ENCODE measurements at regions not wholly inside any gene's neighbourhood (a gene's known extent, or its start where the extent isn't known, plus 50 kb on each side); places are given as distances from the start of the nearest gene placed in this dataset.

DNA sequence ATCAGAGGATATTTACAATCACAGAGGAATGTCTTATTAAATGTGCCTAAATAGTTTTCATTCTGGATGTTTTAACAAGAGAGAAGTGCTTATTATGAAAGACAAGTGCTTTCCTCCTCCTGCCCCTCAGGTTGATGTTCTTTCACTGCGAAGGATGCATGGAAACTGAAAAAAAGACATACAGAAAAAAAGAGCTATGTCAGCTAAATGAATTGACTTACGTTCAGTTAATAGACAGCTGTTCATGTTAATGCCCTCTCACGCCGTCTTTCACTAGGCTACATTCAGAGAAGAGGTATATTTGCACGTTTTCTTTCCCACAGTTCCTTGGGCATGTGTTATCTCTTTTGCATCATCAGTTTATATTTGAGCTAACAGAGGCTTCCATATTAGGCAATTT lies 821.8 kb upstream of the PCDH9 start:
- H3K4me3 ChIP-seq (replicated peaks; ENCODE audit: insufficient read depth, low read length), result no peak overlapping the region
- no peak for DNase-seq (ENCODE audit: low read depth in 1 of 2, low spot score in 1 of 2)
- TF ChIP-seq SPI1 (IDR thresholded peaks at IDR 0.05; ENCODE audit: borderline replicate concordance, low read depth), result no peak
- no peak for TF ChIP-seq GABPA (IDR thresholded peaks at IDR 0.05; ENCODE audit: low read depth)
- no peak for TF ChIP-seq REST (IDR thresholded peaks at IDR 0.05; ENCODE audit: insufficient replicate concordance, low read depth)
- TF ChIP-seq, protein P1, sequence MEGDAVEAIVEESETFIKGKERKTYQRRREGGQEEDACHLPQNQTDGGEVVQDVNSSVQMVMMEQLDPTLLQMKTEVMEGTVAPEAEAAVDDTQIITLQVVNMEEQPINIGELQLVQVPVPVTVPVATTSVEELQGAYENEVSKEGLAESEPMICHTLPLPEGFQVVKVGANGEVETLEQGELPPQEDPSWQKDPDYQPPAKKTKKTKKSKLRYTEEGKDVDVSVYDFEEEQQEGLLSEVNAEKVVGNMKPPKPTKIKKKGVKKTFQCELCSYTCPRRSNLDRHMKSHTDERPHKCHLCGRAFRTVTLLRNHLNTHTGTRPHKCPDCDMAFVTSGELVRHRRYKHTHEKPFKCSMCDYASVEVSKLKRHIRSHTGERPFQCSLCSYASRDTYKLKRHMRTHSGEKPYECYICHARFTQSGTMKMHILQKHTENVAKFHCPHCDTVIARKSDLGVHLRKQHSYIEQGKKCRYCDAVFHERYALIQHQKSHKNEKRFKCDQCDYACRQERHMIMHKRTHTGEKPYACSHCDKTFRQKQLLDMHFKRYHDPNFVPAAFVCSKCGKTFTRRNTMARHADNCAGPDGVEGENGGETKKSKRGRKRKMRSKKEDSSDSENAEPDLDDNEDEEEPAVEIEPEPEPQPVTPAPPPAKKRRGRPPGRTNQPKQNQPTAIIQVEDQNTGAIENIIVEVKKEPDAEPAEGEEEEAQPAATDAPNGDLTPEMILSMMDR (IDR thresholded peaks at IDR 0.05; ENCODE audit: insufficient read depth, low read length), result no peak
- no peak for TF ChIP-seq POLR2AphosphoS5 (IDR thresholded peaks at IDR 0.05; ENCODE audit: low read depth)
- H3K27me3 ChIP-seq (ENCODE audit: insufficient read depth, poor library complexity, severe bottlenecking), result no peaks in the 10 kb centered on the region
- H3K27ac ChIP-seq (replicated peaks), result no peak overlapping the region

DNA sequence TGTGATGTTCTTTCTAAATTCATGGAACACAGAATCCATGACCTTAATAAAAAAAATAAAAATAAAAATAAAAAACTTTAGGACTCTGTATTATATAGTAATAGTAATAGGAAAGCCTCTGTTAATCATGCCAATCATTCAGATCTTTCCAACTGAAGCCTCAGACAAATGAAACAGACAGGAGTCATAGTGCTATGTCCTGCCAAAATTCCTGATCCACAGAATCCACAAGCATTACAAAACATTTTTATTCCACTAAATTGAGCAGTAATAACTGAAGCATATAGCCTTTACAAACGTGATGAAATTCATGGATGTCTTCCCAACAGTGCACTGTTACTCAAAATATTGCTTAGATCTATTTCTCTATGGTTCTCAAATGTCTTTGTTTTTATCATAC lies 820.6 kb upstream of the PCDH9 start:
- H3K27me3 ChIP-seq (ENCODE audit: insufficient read depth, poor library complexity, severe bottlenecking), result no peaks in the 10 kb centered on the region
- no peak overlapping the region for H3K4me3 ChIP-seq (replicated peaks; ENCODE audit: insufficient read depth, low read length)
- TF ChIP-seq GABPA (IDR thresholded peaks at IDR 0.05; ENCODE audit: low read depth) (no peak), REST (IDR thresholded peaks at IDR 0.05; ENCODE audit: insufficient replicate concordance, low read depth) (no peak)
- no peak for DNase-seq (ENCODE audit: low read depth in 1 of 2, low spot score in 1 of 2)
- H3K27ac ChIP-seq (replicated peaks), result no peak overlapping the region

- no peak overlapping the region for H3K27ac ChIP-seq (replicated peaks)
- H3K4me3 ChIP-seq (replicated peaks; ENCODE audit: insufficient read depth, low read length), result no peak overlapping the region
- DNase-seq (ENCODE audit: low read depth in 1 of 2, low spot score in 1 of 2), result no peak
- H3K27me3 ChIP-seq (ENCODE audit: insufficient read depth, poor library complexity, severe bottlenecking), result no peaks in the 10 kb centered on the region
- TF ChIP-seq SPI1 (IDR thresholded peaks at IDR 0.05; ENCODE audit: borderline replicate concordance, low read depth) (no peak), GABPA (IDR thresholded peaks at IDR 0.05; ENCODE audit: low read depth) (no peak), POLR2AphosphoS5 (IDR thresholded peaks at IDR 0.05; ENCODE audit: low read depth) (no peak), REST (IDR thresholded peaks at IDR 0.05; ENCODE audit: insufficient replicate concordance, low read depth) (no peak)
- TF ChIP-seq, protein P1 (IDR thresholded peaks at IDR 0.05; ENCODE audit: insufficient read depth, low read length), result no peak
Measured at GRCh38 chr13:68048802-68049359, 818.7 kb upstream of the PCDH9 start.

Measured in HL-60 (cell line).